ENCODE measurements at regions not wholly inside any gene's neighbourhood (a gene's known extent, or its start where the extent isn't known, plus 50 kb on each side); places are given as distances from the start of the nearest gene placed in this dataset.

DNA sequence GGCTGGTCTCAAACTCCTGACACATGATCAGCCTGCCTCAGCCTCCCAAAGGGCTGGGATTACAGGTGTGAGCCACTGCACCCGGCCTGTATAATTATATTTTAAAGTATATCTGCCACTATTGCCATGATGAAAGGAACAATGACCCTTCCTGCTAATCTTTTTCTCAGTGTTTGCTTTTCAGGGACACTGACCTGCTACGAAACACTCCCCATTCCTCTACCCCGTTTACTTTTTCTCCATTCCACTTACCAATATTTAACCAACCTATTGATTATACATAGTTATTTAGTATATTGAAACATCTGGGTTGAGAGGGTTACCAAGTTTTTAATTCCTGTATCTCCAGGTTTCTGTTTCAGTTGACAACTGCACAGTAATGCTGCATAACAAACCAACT, 331.9 kb upstream of the NDST3 start:
- no peaks in the 10 kb centered on the region for H3K36me3 ChIP-seq (ENCODE audit: control insufficient read depth in 1 of 2, insufficient read depth in 2 of 2, low read length in 2 of 2)
- no peak overlapping the region for H3K9ac ChIP-seq (ENCODE audit: low read length)
- no peaks in the 10 kb centered on the region for H3K4me1 ChIP-seq (ENCODE audit: control insufficient read depth in 1 of 2, insufficient read depth in 2 of 2, low read length in 2 of 2)
- no TSS peak for BruUV-seq (replicated peaks)
- TF ChIP-seq EZH2 (IDR thresholded peaks at IDR 0.05) = no peak
- TF ChIP-seq CEBPB (IDR thresholded peaks at IDR 0.05; ENCODE audit: low read depth) = no peak
- no peak for TF ChIP-seq JUND (IDR thresholded peaks at IDR 0.05)
- TF ChIP-seq ZNF274 (IDR thresholded peaks at IDR 0.05; ENCODE audit: low read depth, low read length) = no peak
- TF ChIP-seq REST (IDR thresholded peaks at IDR 0.05; ENCODE audit: low read depth) = no peak
- no peak for TF ChIP-seq EGR1 (IDR thresholded peaks at IDR 0.05; ENCODE audit: low read depth)
- no peak for TF ChIP-seq CBX3 (IDR thresholded peaks at IDR 0.05; ENCODE audit: low read depth)
- RAD21 ChIA-PET (ENCODE audit: low non-redundant PET in 1 of 2, low total read pairs in 2 of 2, uncharacterized antibody in 2 of 2, unreplicated experiment in 2 of 2) = no interaction called here
- CTCF ChIA-PET = no interaction called here
- no peaks in the 10 kb centered on the region for H3K27me3 ChIP-seq (ENCODE audit: insufficient read depth, low read length)
- DNase-seq (ENCODE audit: low read depth, low spot score) (no peak), ATAC-seq (no peak)
- intact Hi-C loops (cut with micrococcal nuclease) = no loop called here
- H3K4me2 ChIP-seq (ENCODE audit: low read length) = no peak overlapping the region
- H2AFZ ChIP-seq (ENCODE audit: low read depth, low read length, poor library complexity, severe bottlenecking) = no peak overlapping the region
- POLR2A ChIA-PET = no interaction called here
- H3K79me2 ChIP-seq (ENCODE audit: insufficient read depth, low read length) = no peaks in the 10 kb centered on the region
- no peaks in the 10 kb centered on the region; a peak in 1 of 4 replicates for H3K9me3 ChIP-seq (ENCODE audit: control insufficient read depth in 1 of 2, insufficient read depth in 1 of 2, low read depth in 1 of 2, low read length in 2 of 2)
- no peaks in the 10 kb centered on the region for H3K9me2 ChIP-seq (ENCODE audit: insufficient read depth)
- H4K20me1 ChIP-seq (ENCODE audit: insufficient read depth) = no peaks in the 10 kb centered on the region
- no peak overlapping the region for H3K27ac ChIP-seq (ENCODE audit: low read depth, low read length)
- no peak overlapping the region for H3K4me3 ChIP-seq (replicated peaks in 1 of 2; ENCODE audit: low read depth in 1 of 2, low read length in 2 of 2)

GRCh38 chr4:117704721-117705120, 329.6 kb upstream of the NDST3 start:
- no peak for ATAC-seq
- Histone ChIP-seq H3K9me2 (ENCODE audit: insufficient read depth) (no peaks in the 10 kb centered on the region), H3K9ac (ENCODE audit: low read length) (no peak overlapping the region), H3K27me3 (ENCODE audit: insufficient read depth, low read length) (no peaks in the 10 kb centered on the region), H3K9me3 (ENCODE audit: control insufficient read depth in 1 of 2, insufficient read depth in 1 of 2, low read depth in 1 of 2, low read length in 2 of 2) (no peaks in the 10 kb centered on the region; a peak in 1 of 4 replicates), H3K36me3 (ENCODE audit: control insufficient read depth in 1 of 2, insufficient read depth in 2 of 2, low read length in 2 of 2) (no peaks in the 10 kb centered on the region), H2AFZ (ENCODE audit: low read depth, low read length, poor library complexity, severe bottlenecking) (no peak overlapping the region), H3K4me2 (ENCODE audit: low read length) (no peak overlapping the region), H3K4me1 (ENCODE audit: control insufficient read depth in 1 of 2, insufficient read depth in 2 of 2, low read length in 2 of 2) (no peaks in the 10 kb centered on the region), H3K79me2 (ENCODE audit: insufficient read depth, low read length) (no peaks in the 10 kb centered on the region), H4K20me1 (ENCODE audit: insufficient read depth) (no peaks in the 10 kb centered on the region), H3K4me3 (replicated peaks in 1 of 2; ENCODE audit: low read depth in 1 of 2, low read length in 2 of 2) (no peak overlapping the region), H3K27ac (ENCODE audit: low read depth, low read length) (no peak overlapping the region)
- ChIA-PET CTCF (no interaction called here), POLR2A (no interaction called here), RAD21 (ENCODE audit: low non-redundant PET in 1 of 2, low total read pairs in 2 of 2, uncharacterized antibody in 2 of 2, unreplicated experiment in 2 of 2) (no interaction called here)
- intact Hi-C loops (cut with micrococcal nuclease) = no loop called here
- BruUV-seq (replicated peaks) = no TSS peak
- DNase-seq (ENCODE audit: low read depth, low spot score) = no peak
- TF ChIP-seq ZNF274 (IDR thresholded peaks at IDR 0.05; ENCODE audit: low read depth, low read length) (no peak), SIN3A (IDR thresholded peaks at IDR 0.05; ENCODE audit: low read depth) (no peak), SP1 (IDR thresholded peaks at IDR 0.05; ENCODE audit: low read depth) (no peak), REST (IDR thresholded peaks at IDR 0.05; ENCODE audit: low read depth) (no peak), YY1 (IDR thresholded peaks at IDR 0.05; ENCODE audit: extremely low read depth, insufficient replicate concordance, low read depth, low read length) (no peak), TCF7L2 (IDR thresholded peaks at IDR 0.05; ENCODE audit: borderline replicate concordance, extremely low read depth, insufficient read depth, insufficient read length) (no peak), EZH2 (IDR thresholded peaks at IDR 0.05) (no peak), ATF3 (IDR thresholded peaks at IDR 0.05) (no peak), ELF1 (IDR thresholded peaks at IDR 0.05; ENCODE audit: borderline replicate concordance, low read depth) (no peak)

All from HCT116 (cell line).